Liver (tissue), 7 donors: ENCODE measurements at regions not wholly inside any gene's neighbourhood (a gene's known extent, or its start where the extent isn't known, plus 50 kb on each side); places are given as distances from the start of the nearest gene placed in this dataset.

Source experiments
- DNase-seq: peaks from one replicate; pipeline ENCODE4 v3.0.0-alpha.2; 2017; ENCODE audit warnings: low spot score
- H3K27ac ChIP-seq, 2 donors: one replicate each; pipeline ENCODE4 v1.7.0; 2013; ENCODE audit warnings: inconsistent platforms in 2 of 2, low read length in 2 of 2, control low read depth in 1 of 2, low read depth in 1 of 2, mild to moderate bottlenecking in 1 of 2
- H3K27me3 ChIP-seq, 4 donors: one replicate each; pipeline versions ENCODE4 v1.6.1 to v1.7.0; 2013; ENCODE audit warnings: low read length in 3 of 4, inconsistent platforms in 1 of 4, mild to moderate bottlenecking in 1 of 4, moderate library complexity in 1 of 4; ENCODE audit not compliant: control insufficient read depth in 4 of 4, insufficient read depth in 4 of 4
- H3K36me3 ChIP-seq, 4 donors: one replicate each; pipeline versions ENCODE4 v1.6.1 to v1.7.0; 2013; ENCODE audit warnings: low read length in 3 of 4, mild to moderate bottlenecking in 3 of 4, low read depth in 1 of 4, moderate library complexity in 1 of 4; ENCODE audit not compliant: control insufficient read depth in 4 of 4, insufficient read depth in 3 of 4
- H3K4me1 ChIP-seq, 4 donors: one replicate each; pipeline versions ENCODE4 v1.6.1 to v1.7.0; 2013; ENCODE audit warnings: low read length in 3 of 4, mild to moderate bottlenecking in 3 of 4, moderate library complexity in 1 of 4; ENCODE audit not compliant: control insufficient read depth in 4 of 4, insufficient read depth in 4 of 4
- H3K4me3 ChIP-seq, 3 donors: one replicate each; pipeline versions ENCODE4 v1.6.1 to v1.7.0; 2013; ENCODE audit warnings: low read length in 3 of 3, control low read depth in 1 of 3, low read depth in 1 of 3, mild to moderate bottlenecking in 1 of 3
- H3K9ac ChIP-seq, 2 donors: one replicate each; pipeline ENCODE4 v1.7.0; 2013; ENCODE audit warnings: low read length in 2 of 2, mild to moderate bottlenecking in 2 of 2, moderate library complexity in 2 of 2, control low read depth in 1 of 2, low read depth in 1 of 2
- H3K9me3 ChIP-seq, 4 donors: one replicate each; pipeline versions ENCODE4 v1.6.1 to v1.7.0; 2013; ENCODE audit warnings: low read length in 3 of 4; ENCODE audit not compliant: control insufficient read depth in 4 of 4
- HNF4A ChIP-seq, 2 donors: conservative IDR thresholded peaks; 2 replicates each; pipeline ENCODE4 v1.6.1; 2016; ENCODE audit warnings: antibody characterized with exemption in 2 of 2, mild to moderate bottlenecking in 2 of 2
- JUND ChIP-seq, 2 donors: IDR thresholded peaks; 2 replicates each; pipeline ENCODE4 v1.6.1; 2016; ENCODE audit warnings: antibody characterized with exemption in 2 of 2
- NR2F2 ChIP-seq: IDR thresholded peaks from 2 replicates; pipeline ENCODE4 v1.6.1; 2016; ENCODE audit warnings: antibody characterized with exemption
- RAD21 ChIP-seq, 2 donors: IDR thresholded peaks; 2 replicates each; pipeline ENCODE4 v1.6.1; 2016; ENCODE audit warnings: antibody characterized with exemption in 2 of 2, mild to moderate bottlenecking in 2 of 2
- REST ChIP-seq: IDR thresholded peaks from 2 replicates; pipeline ENCODE4 v1.6.1; 2016; ENCODE audit warnings: antibody characterized with exemption, mild to moderate bottlenecking
- RXRA ChIP-seq, 2 donors: IDR thresholded peaks; 2 replicates each; pipeline ENCODE4 v1.6.1; 2017 to 2018; ENCODE audit warnings: antibody characterized with exemption in 2 of 2, mild to moderate bottlenecking in 1 of 2
- TAF1 ChIP-seq: conservative IDR thresholded peaks from 2 replicates; pipeline ENCODE4 v1.6.1; 2016; ENCODE audit warnings: antibody characterized with exemption, mild to moderate bottlenecking
- ZBTB33 ChIP-seq: IDR thresholded peaks from 2 replicates; pipeline ENCODE4 v1.6.1; 2016; ENCODE audit warnings: antibody characterized with exemption
- WGBS: extraction: QIAGEN DNeasy Blood & Tissue Kit; methylation state at CpG from one replicate; pipeline ENCODE4 v1.1.7; 2013; 5-methylcytosine and 5-hydroxymethylcytosine counted together
- donor health status: healthy.
- donor health status: healthy.
- donor health status: healthy.
- donor health status: healthy.

- no peak for DNase-seq
- Histone ChIP-seq H3K27ac (no peak overlapping the region), H3K4me3 (no peak overlapping the region), H3K9me3 (no peaks in the 10 kb centered on the region), H3K36me3 (no peaks in the 10 kb centered on the region), H3K27me3 (no peaks in the 10 kb centered on the region), H3K9ac (no peak overlapping the region), H3K4me1 (peaks cover 0 to 6% (median 2%) of the 10 kb centered on the region in 4 donors)
- TF ChIP-seq HNF4A (conservative IDR thresholded peaks at IDR 0.05) = peak in 1 of 2 donors; percentile 17
- TF ChIP-seq TAF1 = no peak
- WGBS = 72% methylated on average over 4 of the region's 4 CpGs
Observed at GRCh38 chr7:27367179-27367932, 124.8 kb downstream of the EVX1 start.

DNA sequence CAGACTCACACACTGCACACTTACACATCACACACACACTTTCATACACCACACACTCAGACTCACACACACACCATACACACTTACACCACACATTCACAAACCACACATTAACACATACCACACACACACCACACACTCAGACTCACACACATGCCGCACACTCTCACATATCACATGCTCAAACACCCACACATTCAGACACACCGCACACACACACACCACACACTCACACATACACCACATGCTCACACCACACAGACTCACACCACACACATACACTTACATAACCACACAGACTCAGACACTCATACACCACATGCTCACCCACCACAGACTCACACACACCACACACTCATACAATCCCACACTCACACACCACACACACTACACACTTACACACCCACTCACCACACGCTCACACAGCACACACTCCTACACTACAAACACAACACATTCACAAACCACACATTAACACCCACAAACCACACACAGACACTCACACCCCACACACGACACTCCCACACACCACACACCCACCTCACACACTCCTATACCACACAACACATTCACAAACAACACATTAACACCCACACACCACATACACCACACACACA lies 125.4 kb downstream of the EVX1 start:
- TF ChIP-seq REST (no peak), JUND (IDR thresholded peaks at IDR 0.05) (no peak), NR2F2 (no peak), RAD21 (IDR thresholded peaks at IDR 0.05) (no peak), ZBTB33 (no peak), HNF4A (conservative IDR thresholded peaks at IDR 0.05) (no peak)
- H3K4me3 ChIP-seq = no peak overlapping the region
- H3K9ac ChIP-seq = no peak overlapping the region
- 93% methylated on average over 4 of the region's 4 CpGs for WGBS
- H3K27ac ChIP-seq = no peak overlapping the region
- H3K36me3 ChIP-seq = no peaks in the 10 kb centered on the region
- DNase-seq = no peak
- H3K27me3 ChIP-seq = no peaks in the 10 kb centered on the region
- peaks cover 0 to 6% (median 2%) of the 10 kb centered on the region in 4 donors for H3K4me1 ChIP-seq
- H3K9me3 ChIP-seq = no peaks in the 10 kb centered on the region

DNA sequence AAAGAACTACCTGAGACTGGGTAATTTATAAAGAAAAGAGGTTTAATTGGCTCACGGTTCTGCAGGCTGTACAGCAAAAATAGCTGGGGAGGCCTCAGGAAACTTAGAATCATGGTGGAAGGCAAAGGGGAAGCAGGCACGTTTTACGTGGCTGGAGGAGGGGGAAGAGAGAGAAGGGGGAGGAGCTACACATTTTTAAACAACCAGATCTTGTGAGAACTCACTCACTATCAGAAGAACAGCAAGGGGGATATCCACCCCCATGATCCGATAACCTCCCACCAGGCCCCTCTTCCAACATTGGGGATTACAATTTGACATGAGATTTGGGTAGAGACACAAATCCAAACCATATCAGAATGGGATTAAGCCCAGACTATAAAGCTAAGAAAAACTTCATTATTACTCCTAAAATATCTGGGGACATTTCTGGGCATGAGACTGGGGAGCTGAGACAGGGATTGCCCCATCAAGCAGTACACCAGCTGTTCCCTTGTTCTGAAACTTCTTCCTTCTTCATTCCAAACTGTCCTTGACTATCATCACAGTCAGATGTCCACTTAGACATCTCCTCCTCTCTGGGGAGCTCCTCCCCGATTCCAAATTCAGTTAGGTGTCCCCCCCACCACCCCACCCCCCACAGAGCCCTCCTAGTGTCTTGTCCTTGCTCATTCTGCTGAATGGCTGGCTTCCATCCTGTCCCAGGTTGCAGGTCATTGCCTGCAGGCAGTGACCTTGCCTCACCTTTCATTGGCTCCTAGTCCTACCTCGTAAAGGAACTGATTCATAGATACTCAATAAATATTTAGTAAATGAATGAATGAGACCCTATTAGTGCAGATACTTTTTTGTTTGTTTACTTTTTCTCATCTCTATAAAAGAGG lies 132.6 kb downstream of the EVX1 start:
- TF ChIP-seq RXRA (IDR thresholded peaks at IDR 0.05) (peak in 1 of 2 donors; percentile 12), JUND (IDR thresholded peaks at IDR 0.05) (no peak)
- H3K36me3 ChIP-seq = no peaks in the 10 kb centered on the region
- no peak overlapping the region for H3K4me3 ChIP-seq
- 75% methylated on average over 6 of the region's 6 CpGs for WGBS
- H3K9me3 ChIP-seq = no peaks in the 10 kb centered on the region
- H3K9ac ChIP-seq = no peak overlapping the region
- H3K27me3 ChIP-seq = no peaks in the 10 kb centered on the region
- DNase-seq = no peak
- no peaks in the 10 kb centered on the region for H3K4me1 ChIP-seq
- no peak overlapping the region for H3K27ac ChIP-seq
